NCI-H2227 treated with DMSO at 0.1 percent for 48 hours (cell line): ENCODE measurements at regions not wholly inside any gene's neighbourhood (a gene's known extent, or its start where the extent isn't known, plus 50 kb on each side); places are given as distances from the start of the nearest gene placed in this dataset.

Experiments
- DNase-seq: peaks from one replicate; lab custom pipeline; 2025; lab: John Stamatoyannopoulos, UW

DNA sequence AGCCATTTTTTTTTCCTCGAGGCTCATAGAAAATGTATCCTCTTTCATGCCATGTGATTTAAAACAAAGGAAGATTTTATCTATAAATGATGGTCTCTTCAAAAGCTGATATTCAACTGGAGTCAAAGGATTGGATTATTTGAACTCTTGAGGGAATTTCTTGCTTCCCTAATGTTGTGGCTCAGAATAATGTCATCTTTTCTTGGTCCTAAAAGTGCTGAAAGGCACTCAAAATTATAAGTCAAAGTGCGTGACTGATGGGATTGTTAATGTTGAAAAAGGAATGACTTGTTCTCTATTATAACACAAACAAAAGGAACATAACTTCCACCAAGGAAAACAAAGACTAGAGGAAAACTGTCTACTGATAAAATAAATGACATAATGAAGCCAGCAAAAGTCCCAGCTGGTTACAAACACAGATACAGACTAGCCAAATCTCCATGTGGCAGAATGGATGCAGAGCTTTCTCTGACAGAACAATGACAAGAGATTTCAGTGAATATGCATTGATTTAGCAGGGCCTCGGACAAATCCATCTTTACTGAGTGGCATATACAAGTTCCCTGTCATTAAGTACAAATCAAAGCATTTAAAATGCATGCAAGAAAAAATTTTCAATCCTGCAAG, 552.6 kb downstream of the GBA3 start:
- DNase-seq: no peak

DNA sequence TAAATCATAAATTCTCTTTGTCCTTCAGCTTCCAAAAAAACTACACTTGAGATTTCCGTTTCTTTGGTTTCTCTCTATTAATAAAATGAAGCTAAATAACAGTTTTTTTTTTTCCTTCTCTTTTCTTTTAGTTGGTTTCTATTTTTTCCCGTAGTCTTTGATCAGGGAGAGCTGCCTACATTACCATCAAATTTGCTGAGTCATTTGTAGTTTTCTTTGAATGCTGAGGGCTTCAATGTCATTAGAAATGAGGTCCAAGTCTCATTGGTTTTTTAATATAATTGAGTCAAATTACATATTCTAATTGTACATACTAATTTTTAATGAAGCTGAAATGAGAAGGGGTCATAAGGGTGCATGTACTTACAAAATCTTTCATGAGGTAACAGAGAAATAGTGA, 550.2 kb downstream of the GBA3 start:
- DNase-seq: no peak

DNA sequence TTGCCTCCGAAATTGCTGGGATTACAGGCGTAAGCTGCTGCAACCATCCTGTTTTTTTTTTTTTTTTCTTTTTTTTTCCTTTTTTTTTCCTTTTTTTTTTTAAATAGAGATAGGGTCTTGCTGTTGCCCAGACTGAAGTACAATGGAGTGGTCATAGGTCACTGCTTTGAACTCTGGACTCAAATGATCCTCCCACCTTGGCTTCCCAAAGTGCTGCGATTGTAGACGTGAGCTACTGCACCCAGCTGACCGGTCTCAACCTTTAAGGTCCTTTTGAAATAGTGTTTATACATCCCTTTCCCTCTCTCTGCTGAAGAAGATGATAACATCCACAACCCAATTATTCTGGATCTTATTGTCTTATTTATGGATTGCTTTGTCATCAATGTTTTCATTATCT, 548.7 kb downstream of the GBA3 start:
- DNase-seq: no peak

DNA sequence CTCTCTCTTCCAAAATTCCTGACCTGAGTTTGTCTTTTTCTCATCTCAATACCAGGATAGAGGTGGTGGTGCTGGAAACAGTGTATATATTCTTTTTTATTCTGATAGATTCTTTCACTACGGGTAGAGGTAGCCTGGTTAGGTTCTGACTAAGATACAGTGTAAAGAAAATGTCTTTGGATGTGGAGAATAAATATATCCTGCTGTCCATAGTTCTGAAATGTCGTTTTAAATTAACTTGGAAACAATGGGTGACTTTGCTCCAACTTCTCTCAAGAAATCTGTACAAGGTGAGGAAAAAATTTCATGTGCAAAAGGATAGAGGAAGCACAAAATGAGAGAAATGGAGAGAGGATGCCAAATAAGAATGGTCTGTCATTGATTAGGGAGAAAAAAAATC, 546.1 kb downstream of the GBA3 start:
- DNase-seq: no peak

DNA sequence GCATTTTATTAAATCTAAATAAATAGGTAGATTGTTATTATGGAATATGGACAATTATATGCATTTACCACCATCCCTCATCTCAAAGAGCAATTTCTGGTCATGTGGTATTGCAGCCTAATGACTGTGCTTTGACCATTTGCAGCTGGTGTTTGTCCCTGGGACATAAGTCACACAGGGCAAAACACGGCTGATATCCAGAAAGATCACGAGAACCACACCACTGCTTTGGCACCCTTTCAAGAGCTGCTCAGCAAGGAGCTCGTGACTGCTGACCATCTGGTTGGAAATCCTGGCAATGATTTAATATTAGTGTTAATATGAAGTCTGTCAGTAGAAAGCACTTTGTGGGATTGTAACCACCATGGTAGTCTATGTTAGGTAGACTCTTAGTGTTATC, 545.0 kb downstream of the GBA3 start:
- no peak for DNase-seq

DNA sequence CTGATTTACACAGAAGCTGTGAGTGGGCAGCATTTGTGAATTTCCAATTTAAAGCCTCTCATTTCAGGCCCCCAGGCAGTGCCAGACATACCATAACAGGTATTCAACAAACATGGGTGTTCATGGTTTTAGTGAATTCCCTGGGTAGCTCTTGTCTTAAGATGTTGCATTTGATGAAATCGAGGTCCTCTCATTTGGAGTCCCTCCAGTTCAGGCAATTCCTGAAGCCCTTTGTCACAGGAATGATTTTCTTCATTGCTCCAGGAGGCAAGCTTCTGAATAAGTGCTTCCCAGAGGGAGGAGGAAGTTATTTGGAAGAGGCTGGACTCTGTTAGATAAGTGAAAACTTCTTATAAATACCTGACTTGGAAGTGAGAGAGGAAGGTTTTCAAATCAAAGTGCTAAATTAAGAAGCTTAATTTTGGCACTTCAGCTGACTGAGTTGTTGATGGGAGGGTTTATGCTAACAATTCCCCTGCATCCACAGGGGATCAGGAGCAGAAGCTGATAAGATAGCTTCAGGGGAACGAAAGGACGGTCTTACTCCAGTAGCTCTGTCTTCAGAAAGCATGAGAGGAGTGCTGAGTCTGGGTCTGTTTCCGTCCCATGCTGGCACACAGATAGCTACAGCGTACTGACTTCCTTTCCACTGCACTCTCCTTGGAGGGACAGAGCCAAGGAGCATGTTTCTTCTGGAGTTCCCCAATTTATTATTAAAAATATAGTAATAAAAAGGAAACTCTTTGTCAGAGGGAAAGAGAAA, 543.1 kb downstream of the GBA3 start:
- no peak for DNase-seq

DNA sequence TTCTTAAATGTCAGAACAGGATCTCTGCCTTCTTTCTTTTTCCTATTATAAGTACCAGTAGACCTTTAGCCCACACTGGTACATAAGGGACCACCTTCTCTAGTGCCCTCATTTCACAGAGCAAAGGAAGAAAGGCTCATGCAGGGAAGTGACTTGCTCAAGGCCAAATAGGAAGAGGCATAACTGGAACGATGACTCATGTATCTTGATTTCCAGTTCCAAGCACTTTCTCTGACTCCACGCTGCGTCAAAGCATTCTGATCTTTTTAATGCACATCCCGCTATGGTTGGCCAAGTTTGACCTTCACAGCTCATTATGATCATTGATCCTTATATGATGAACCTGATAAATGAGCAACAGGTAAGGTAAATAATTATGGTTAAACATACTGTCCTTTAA, 542.0 kb downstream of the GBA3 start:
- no peak for DNase-seq

DNA sequence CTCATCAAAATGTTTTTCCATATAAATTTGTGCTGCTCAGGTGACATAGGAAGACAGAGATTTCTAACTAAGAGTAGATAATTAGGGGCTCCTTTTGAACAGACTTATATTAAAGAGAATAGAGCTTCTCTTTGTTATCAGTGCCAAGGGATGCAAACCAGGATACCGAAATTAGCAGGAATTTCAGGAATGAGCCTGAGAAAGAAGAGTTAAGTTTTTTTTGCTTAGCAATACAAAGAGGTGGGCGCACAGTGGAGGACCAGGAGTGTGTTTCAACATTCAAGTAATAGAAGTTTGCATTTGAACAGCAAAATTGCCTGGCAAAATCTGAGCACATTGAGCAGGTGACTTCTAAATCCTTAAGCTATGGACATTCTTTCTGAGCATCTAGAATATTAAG, 541.3 kb downstream of the GBA3 start:
- no peak for DNase-seq

DNA sequence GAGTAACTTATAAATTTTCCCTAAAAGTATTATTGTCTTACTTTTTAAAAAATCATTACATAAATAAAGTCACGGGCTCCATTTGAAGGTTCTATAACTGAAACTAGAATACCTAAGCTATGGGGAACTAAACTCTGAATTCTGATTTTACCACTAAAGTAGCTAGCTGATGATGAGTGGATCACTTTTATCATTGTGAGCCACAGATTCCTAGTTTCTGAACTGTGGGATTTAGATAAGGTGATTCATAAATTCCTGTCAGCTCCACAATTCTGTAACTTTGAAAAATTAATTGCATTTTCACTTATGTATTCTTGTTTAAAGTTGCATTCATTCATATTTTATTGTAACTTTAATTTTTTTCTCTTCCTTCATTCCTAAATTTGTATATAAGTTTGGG, 540.9 kb downstream of the GBA3 start:
- no peak for DNase-seq

DNA sequence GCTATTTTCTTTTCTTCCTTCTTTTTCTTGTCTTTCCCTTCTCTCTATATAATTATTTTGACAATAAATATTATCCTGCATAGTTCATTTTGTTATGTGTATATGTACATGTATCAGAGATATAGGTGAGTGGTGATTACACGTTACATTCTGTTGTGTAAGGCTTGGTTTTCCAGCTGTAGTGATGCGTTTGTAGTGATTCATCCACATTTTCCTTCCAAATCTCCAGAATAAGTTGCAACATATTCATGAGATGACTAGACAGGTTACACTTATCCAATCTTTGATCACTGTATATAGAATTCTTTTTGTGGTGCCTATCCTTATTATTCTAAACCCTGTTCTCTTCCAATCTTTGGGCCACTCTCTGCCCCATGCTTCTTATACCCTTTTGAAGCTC, 540.2 kb downstream of the GBA3 start:
- DNase-seq: no peak

DNA sequence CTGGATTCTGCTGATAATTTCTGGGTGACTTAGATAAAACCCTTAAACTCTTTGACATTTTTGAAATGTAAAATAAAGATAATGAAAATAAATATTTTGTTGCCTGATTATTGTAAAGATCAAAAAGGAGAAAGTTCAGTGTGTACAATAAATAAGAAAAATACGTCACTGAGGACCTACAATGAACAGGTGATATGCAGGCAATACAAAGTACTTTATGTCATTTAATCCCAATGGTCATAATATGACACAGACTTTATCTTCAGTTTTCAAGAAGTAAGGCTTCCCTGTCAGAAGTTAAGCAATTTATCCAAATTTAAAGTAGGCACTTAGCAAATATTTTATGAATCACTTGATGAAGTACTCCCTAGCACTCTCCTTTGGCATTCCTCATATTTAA, 532.8 kb downstream of the GBA3 start:
- no peak for DNase-seq

DNA sequence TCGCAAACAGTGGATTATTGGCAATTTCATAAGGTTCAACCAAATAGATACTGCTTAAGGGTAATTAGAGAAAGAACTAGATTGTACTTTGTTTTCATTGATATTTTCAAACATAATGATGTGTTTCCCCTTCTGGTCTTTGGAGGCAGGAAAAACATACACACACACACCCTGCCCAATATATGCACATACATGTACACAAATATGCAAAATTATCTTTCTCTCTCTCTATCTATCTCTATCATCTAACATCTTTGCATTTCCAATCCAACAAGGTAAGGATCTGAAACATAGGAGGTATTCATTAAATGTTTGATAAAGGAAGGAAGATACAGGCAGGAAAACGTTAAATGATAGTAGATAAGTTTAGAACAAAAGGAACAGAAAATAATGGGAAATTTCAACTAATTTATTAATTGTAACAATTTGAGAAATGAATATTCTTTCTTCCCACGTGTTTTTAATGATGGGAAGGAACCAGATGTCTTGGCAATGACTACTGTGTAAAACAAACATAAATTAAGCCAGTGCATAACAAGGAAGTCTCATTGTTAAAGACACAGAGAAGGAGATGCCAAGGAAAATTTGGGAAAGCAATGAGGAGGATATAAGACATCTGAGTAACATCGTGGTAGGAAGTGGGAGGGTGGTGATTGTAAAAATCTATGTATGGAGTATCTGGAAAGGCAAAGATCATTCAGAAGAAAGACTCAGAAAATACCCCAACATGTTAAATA, 532.1 kb downstream of the GBA3 start:
- no peak for DNase-seq

DNA sequence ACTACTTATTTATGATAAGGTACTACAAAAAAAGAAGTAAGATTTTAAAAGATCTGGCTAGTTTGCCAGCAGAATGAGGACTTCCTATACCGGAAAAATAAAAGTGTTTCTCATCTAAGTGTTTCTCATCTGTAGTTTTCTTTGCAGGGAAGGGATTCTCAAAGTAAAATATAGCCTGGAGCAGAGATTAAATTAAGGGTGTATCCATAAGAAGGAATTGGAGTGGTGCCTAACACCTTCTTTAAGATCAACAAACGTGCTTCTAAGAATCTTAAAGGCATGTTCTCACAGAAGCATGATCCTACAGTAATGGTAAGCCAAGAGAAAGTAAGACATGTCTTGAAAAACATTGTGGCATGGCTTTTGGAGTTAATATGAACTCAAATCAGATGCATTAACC, 528.2 kb downstream of the GBA3 start:
- no peak for DNase-seq

DNA sequence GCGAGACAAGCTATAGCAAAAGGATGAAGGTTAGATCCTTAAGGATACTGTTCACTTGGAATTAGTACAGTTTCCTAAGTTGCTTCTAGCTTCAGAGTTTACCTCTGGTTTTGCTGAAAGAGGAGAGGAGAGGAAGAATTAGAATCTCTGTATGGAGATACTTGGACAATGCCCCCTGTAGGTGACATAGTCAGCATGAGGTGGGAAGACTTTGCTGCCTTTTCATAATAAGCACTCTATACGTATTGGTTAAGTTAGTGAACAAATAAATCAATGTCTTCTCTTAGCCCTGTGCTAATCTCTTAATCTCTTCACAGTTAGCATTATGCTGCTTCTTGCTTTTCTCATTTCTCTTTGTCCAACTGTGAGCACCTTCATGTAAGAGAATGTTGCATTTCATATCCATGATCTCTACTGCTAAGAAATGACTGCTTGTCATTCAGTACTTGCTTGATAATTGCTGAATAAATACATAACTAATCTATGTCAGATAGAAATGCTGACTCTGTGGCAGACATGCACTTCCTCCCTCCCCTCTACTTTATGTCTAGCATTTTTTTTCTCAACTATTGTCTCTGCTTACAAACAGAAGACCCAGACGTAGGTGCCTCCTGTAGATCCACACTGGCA, 527.2 kb downstream of the GBA3 start:
- DNase-seq: no peak

DNA sequence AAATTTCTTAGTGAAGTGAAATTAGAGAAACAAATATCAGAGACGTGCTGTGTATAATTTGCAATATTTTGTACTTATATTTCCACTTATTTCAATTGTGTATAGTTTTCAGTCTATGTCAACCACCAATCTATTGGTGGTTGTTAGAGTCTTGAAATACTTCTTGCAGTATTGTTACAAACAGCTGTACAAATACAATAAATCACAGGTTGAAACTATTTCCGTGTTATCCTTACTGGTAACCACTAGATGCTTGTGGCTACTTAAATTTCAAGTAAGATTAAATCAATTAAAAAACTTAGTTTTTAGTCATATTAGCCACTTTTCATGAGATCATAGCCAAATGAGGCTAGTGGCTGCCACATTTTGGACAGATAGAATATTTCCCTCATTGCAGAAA, 520.5 kb downstream of the GBA3 start:
- no peak for DNase-seq

DNA sequence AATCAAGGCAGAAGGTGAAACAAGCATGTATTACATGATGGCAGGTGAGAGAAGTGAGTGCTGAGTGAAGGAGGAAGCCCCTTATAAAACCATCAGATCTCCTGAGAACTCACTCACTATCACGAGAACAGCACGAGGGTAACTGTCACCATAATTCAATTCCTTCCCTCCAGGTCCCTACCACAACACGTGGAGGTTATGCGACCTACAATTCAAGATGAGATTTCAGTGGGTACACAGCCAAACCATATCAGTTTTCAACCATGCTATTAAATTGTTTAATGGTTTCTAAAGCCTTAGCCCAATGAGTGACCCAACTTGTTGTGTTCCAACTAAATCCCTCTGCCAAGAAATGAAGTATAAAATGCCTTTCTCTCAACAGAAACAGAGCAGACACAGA, 519.8 kb downstream of the GBA3 start:
- DNase-seq: no peak

DNA sequence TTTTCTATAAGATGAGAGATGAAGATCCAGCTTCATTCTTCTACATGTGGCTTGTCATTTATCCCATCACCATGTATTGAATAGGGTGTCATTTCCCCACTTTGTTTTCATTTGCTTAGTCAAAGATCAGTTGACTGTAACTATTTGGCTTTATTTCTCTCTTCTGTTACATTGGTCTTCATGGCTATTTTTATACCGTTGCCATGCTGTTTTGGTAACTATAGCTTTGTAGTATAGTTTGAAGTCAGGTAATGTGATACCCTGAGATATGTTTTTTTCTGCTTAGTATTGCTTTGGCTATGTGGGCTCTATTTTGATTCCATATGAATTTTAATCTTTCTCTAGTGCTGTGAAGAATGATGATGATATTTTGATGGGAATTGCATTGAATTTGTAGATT, 514.3 kb downstream of the GBA3 start:
- no peak for DNase-seq

DNA sequence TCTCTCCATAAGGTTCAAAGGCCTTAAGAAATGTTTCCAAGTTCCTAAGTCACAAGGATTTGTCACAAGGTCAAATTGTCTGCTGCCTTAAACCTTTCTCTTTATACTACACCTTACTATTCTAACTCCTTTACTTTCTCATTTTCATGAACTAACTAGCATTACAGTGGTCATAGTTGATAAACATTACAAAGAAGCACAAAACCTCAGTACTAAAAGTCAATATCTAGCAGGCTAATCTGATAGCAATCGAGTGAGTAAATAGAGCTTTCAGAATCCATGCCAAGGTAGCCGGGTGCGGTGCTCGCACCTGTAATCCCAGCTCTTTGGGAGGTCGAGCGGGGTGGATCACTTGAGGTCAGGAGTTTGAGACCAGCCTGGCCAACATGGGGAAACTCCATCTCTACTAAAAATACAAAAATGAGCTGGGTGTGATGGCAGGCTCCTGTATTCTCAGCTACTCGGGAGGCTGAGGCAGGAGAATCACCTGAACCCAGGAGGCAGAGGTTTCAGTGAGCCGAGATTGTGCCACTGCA, 510.0 kb downstream of the GBA3 start:
- DNase-seq: no peak

DNA sequence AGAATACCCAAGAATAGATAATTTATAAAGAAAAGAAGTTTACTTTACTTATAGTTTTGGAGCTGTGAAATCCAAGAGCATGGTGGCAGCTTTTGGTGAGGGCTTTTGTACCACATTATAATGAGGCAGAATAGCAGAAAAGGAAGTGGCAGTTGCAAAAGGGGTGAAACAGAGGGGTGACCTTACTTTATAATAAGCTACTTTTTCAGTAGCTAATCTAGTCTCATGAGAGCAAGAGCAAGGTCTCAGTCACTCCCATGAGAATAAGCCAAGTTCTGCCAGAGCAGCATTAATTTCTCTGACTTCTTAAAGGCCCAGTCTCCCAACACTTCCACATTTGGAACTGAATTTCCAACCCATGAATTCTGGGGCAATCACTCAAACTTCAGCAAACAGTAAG, 502.0 kb downstream of the GBA3 start:
- DNase-seq: no peak

DNA sequence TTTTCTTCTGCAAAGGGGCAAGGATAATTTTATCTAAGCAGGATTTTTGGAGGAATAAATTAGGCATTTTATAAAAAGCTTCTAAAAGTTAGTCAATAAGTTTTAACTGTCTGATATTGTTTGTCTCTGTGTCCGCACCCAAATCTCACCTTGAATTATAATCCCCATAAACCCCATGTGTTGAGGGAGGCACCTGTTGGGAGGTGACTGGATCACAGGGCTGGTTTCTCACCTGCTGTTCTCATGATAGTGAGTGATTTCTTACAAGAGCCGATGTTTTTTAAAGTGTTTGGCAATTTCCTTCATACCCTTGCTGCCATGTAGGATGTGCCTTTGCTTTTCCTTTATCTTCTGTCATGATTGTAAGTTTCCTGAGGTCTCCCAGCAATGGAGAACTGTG, 481.4 kb downstream of the GBA3 start:
- no peak for DNase-seq

DNA sequence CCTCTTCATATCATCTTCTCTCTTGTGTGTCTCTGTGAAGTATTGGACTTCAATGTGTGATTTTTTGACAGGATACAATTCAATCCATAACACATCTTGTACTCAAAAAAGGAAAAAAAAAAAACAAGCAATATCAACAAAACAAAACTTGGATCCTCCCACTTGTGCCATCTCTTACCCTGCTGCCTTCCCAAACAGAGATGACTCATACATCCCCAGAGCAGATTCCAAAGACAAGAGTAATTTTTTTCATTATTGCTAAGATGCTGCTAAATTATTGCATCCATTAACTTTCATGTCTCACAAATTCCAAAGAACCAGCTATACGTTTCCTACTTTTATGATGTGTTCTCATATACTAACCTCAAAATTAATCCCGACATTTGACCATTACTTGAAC, 479.2 kb downstream of the GBA3 start:
- no peak for DNase-seq

DNA sequence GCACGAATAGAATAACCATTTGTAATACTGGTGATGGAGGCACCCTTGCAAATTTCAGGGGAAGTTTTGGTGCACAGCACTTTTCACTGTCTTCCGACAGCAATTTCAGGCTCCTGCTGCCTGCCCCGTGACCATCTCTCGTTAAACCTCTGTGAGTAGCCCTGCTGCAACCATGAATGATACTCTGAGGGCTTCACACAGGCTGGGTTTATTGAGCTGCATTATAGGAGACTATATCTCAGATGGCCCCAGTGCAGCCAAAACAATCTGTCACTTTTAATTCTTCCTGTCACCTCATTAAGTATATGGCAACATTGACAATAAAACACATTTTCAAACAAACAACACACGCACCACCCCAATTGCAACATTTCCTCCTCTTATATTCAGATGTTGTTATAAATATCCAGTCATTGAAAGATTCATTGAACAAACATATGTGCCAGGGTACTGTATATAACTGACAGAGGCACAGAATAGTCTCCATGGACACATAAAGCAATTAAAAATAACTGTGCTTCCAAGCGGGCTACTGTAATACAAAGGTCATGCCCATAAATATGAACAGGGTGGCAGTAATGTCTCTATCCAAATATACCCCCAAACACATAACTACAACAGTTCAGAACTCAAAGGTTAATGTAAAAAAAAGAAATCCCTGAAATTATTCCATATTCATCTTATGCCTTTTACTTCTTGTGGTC, 477.0 kb downstream of the GBA3 start:
- DNase-seq: no peak
